HG02870 (cell line): ENCODE measurements at regions not wholly inside any gene's neighbourhood (a gene's known extent, or its start where the extent isn't known, plus 50 kb on each side); places are given as distances from the start of the nearest gene placed in this dataset.

Experiments used
- ATAC-seq: cut with Tn5 transposase; IDR thresholded peaks from one replicate; pipeline ENCODE4 v1.9.1; 2021; ENCODE audit warnings: mild to moderate bottlenecking, moderate library complexity; ENCODE audit not compliant: unreplicated experiment

GRCh38 chr6:44062771-44063560 lies 64.3 kb downstream of the MRPL14 start:
- no peak for ATAC-seq

- no peak for ATAC-seq
These were observed 65.0 kb downstream of the MRPL14 start for GRCh38 chr6:44062105-44062770.

GRCh38 chr6:44061375-44062104 lies 65.7 kb downstream of the MRPL14 start:
- ATAC-seq, result no peak

GRCh38 chr6:44060612-44061374 lies 66.5 kb downstream of the MRPL14 start:
- no peak for ATAC-seq

- no peak for ATAC-seq
These were observed 67.6 kb downstream of the MRPL14 start for GRCh38 chr6:44059359-44060346.

GRCh38 chr6:44058617-44059358 lies 68.5 kb downstream of the MRPL14 start:
- ATAC-seq, result peak; percentile 64

GRCh38 chr6:44057931-44058616 lies 69.2 kb downstream of the MRPL14 start:
- no peak for ATAC-seq

- no peak for ATAC-seq
These were observed 69.9 kb downstream of the MRPL14 start for GRCh38 chr6:44057238-44057930.

GRCh38 chr6:44056392-44057237 lies 70.6 kb downstream of the MRPL14 start:
- no peak for ATAC-seq

GRCh38 chr6:44054721-44055559 lies 72.3 kb downstream of the MRPL14 start:
- ATAC-seq, result no peak

GRCh38 chr6:44053760-44054556 lies 73.3 kb downstream of the MRPL14 start:
- ATAC-seq, result no peak

- no peak for ATAC-seq
These were observed 74.0 kb downstream of the MRPL14 start for GRCh38 chr6:44053106-44053756.

GRCh38 chr6:44052419-44053023 lies 74.7 kb downstream of the MRPL14 start:
- no peak for ATAC-seq

GRCh38 chr6:44051515-44051914 lies 75.7 kb downstream of the MRPL14 start:
- no peak for ATAC-seq
